GM13977 (cell line): ENCODE measurements at regions not wholly inside any gene's neighbourhood (a gene's known extent, or its start where the extent isn't known, plus 50 kb on each side); places are given as distances from the start of the nearest gene placed in this dataset.
"Not testable (repeated sequence)": the region's sequence is repeated elsewhere in the genome, so short reads cannot be mapped to it uniquely, and the experiment has no call there.

Source experiments
- DNase-seq: peaks from one replicate; pipeline ENCODE4 v3.0.0; 2012; ENCODE audit warnings: low spot score
- CTCF ChIP-seq: IDR thresholded peaks from 2 replicates; pipeline ENCODE4 v1.5.1; 2012; ENCODE audit warnings: mild to moderate bottlenecking, control low read depth; ENCODE audit not compliant: insufficient read depth; ENCODE audit errors: extremely low read depth, missing control alignments
- in situ Hi-C: fragments of 300-500 bp; cut with MboI; formaldehyde crosslinking; loops from one replicate; pipeline ENCODE4 v1.12.0; 2022; ENCODE audit warnings: low sequenced_read_pairs, low pct_unique_long_range_greater_than_20kb, mixed read lengths, inconsistent platforms; ENCODE audit not compliant: unreplicated experiment

- TF ChIP-seq CTCF: no peak
- in situ Hi-C loops: no loop called here
- DNase-seq: no peak
Observed at GRCh38 chr2:53210538-53210937, 557.1 kb upstream of the CHAC2 start.

- in situ Hi-C loops: no loop called here
- no peak for DNase-seq
- TF ChIP-seq CTCF: no peak
Observed at GRCh38 chr2:53209679-53210458, 557.7 kb upstream of the CHAC2 start.

GRCh38 chr2:53208815-53209214 lies 558.8 kb upstream of the CHAC2 start:
- in situ Hi-C loops: no loop called here
- no peak for TF ChIP-seq CTCF
- no peak for DNase-seq

GRCh38 chr2:53206226-53206625 lies 561.4 kb upstream of the CHAC2 start:
- DNase-seq, in situ Hi-C loops: not testable (repeated sequence)

GRCh38 chr2:53202063-53202462 lies 565.5 kb upstream of the CHAC2 start:
- in situ Hi-C loops: no loop called here
- TF ChIP-seq CTCF: no peak
- DNase-seq: no peak

GRCh38 chr2:53200072-53200471 lies 567.5 kb upstream of the CHAC2 start:
- no peak for DNase-seq
- in situ Hi-C loops: no loop called here
- no peak for TF ChIP-seq CTCF

GRCh38 chr2:53188851-53189510 lies 578.6 kb upstream of the CHAC2 start:
- TF ChIP-seq CTCF: no peak
- in situ Hi-C loops: no loop called here
- no peak for DNase-seq
